Embryonic facial prominence (tissue), 1 donor: ENCODE measurements at regions not wholly inside any gene's neighbourhood (a gene's known extent, or its start where the extent isn't known, plus 50 kb on each side); places are given as distances from the start of the nearest gene placed in this dataset.

Experiments used
- DNase-seq: peaks from one replicate; pipeline ENCODE4 v3.0.0-alpha.2; 2016; ENCODE audit errors: extremely low spot score

GRCh38 chr17:55634702-55635101, 88.0 kb downstream of the TMEM100 start:
- no peak for DNase-seq

DNA sequence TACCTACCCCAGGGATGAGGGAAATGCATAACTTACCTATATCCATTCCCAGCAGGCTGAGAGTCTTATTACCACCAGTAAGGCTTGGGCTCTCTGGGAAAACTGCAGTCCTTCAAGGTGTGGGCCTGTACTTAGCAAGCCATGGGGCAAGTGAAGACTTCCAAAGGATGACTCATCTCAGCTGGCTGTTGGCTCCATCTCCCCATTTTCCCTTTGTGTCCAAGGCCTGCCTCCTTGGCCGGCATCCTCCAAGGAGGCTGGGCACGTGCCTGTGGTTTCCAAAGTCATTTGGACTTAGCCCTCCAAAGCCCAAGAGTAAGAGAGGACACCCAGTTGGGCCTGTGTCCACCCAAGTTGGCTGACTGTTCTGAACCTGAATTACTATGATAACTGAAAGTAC, 89.8 kb downstream of the TMEM100 start:
- no peak for DNase-seq

- no peak for DNase-seq
Observed at GRCh38 chr17:55632236-55632635, 90.4 kb downstream of the TMEM100 start.

- DNase-seq: no peak
Observed at GRCh38 chr17:55629995-55630394, 92.7 kb downstream of the TMEM100 start.

- no peak for DNase-seq
Observed at GRCh38 chr17:55625521-55625920, 97.1 kb downstream of the TMEM100 start.

GRCh38 chr17:55624772-55625433, 97.8 kb downstream of the TMEM100 start:
- no peak for DNase-seq

DNA sequence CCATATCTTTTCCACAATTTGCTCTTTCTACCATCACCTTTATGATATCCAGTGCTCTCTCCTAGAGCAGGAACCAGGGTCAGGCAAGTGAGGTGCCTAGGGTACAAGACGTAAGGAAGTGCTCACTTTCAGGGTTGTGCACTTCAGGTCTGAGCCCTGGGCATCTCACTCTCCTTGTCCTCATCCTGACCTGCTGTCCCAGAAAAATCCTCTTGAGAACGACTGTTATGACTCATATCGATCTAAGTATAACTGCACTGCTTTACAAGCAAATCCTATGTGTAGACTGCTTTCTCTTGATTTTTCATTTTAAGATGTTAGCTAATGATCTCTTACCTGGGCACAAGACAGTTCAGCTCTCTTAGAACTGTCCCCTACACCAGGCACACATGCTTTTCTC, 100.1 kb downstream of the TMEM100 start:
- DNase-seq: no peak

DNA sequence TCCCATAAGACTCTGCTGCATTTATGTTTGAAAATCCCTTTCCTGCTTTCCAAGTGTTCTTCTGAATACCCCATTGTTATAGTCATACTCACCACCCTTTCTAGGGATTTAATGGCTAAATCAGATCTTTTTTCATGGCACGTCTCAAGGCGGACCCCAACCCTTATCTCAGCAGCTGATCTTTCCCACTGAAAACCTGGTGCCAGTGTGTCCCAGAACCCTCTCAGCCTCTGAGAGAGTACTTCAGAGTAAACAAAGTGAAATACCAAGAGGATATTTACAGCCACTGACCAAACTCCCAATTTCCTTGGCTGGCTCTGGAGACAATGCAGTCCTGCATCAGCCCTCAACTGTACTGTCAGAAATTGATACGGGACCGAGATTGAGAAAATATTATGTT, 101.7 kb downstream of the TMEM100 start:
- no peak for DNase-seq

GRCh38 chr17:55620023-55620422, 102.6 kb downstream of the TMEM100 start:
- no peak for DNase-seq

DNA sequence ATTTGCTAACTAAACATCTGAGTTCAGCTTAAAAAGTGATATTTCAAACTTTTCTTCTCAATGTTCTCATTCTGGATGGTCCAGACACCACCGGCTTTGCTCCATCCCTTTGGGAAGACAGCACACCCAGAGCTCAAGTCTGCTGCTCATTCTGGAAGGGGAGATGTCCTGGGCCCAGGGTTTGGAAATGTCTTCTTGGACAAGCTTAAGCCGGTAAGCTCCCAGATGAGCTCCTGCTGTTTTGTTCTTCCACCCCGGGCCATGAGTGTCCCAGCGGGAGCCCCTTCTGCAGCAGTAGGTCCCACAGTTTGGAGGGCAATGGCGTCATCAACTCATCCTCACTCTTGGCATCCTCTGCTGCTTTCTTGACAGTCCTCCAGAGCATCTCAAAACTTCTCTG, 105.2 kb downstream of the TMEM100 start:
- no peak for DNase-seq

- no peak for DNase-seq
Observed at GRCh38 chr17:55614061-55614460, 102.8 kb upstream of the SMIM36 start.

GRCh38 chr17:55612691-55613141, 101.5 kb upstream of the SMIM36 start:
- peak; percentile 38 for DNase-seq

GRCh38 chr17:55607731-55608341, 96.6 kb upstream of the SMIM36 start:
- no peak for DNase-seq

- DNase-seq: no peak
Observed at GRCh38 chr17:55606488-55606815, 95.2 kb upstream of the SMIM36 start.

GRCh38 chr17:55605705-55606487, 94.6 kb upstream of the SMIM36 start:
- DNase-seq: no peak

DNA sequence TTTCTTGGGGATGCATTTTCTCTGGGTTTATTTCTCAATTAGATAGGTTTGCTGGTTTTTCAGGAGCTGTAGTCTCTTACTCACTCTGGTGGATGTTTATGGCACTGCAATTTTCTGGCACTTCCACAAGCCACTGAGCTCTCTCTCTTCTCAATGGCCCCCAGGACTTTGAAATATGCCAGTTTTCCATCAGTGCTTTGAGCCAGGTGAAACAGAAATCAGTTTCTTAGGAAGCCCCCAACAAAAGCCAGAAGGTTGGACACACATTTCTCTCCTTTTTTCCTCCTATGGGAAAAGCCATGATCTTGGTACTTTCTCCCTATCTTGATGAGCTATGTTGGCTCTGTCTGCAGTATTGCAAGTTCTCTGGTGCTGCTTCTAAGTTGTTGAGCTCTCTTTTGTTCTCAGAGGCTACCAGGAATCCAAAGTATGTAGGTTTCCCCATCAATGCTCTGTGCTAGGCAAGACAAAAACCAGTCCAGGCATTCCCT, 90.7 kb upstream of the SMIM36 start:
- no peak for DNase-seq

GRCh38 chr17:55598495-55598894, 87.2 kb upstream of the SMIM36 start:
- DNase-seq: no peak

GRCh38 chr17:55588446-55589242, 77.4 kb upstream of the SMIM36 start:
- no peak for DNase-seq

- DNase-seq: no peak
Observed at GRCh38 chr17:55587608-55588139, 76.4 kb upstream of the SMIM36 start.

GRCh38 chr17:55585629-55586028, 74.4 kb upstream of the SMIM36 start:
- DNase-seq: no peak

DNA sequence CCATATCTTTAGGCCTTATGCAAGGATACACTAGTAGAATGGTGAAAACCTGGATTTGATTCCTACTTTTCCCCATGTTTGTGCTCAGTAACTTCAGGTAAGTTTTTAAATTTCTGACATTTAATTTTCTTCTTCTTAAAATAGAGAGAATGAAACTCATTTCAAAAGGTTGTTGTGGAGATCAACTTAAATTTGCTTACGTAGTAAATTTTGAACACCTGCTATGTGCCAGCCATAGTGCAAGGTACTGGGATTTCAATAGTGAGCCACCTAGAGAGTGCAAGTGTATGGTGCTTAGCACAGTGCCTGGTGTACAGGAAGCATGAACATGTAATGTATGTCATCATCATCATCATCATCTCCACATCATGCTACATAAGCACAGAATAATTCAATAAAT, 73.6 kb upstream of the SMIM36 start:
- no peak for DNase-seq
